HG02623 (cell line): ENCODE measurements at regions not wholly inside any gene's neighbourhood (a gene's known extent, or its start where the extent isn't known, plus 50 kb on each side); places are given as distances from the start of the nearest gene placed in this dataset.

Source experiments
- ATAC-seq: cut with Tn5 transposase; IDR thresholded peaks from one replicate; pipeline ENCODE4 v1.9.1; 2021; ENCODE audit warnings: moderate library complexity; ENCODE audit not compliant: unreplicated experiment

DNA sequence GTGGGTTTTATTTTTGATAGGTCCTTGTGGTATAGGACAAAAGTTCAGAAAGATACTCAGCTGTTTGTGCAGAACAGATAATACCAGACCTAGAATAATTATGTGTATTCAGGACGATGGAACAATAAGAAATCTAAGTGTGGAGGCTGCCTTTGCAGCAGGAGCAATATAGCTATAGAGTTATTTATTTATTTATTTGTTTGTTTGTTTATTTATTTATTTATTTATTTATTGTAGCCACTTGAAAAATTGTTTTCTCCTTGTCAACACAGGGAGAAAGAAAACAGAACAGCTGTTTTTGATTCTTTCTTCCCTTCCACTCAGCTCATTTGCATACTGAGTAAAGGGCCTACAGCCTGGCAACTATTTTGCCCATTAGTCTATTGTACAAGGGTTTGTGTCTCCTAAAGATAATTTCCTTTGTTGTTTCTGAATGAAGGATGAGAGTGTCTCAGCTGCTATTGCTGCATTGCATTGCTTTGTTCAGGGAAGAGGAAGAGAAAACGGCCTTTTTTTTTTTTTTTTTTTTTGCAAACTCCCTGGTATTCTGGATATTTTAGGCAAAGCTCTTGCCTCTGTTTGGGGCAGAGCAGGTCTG is 56.0 kb upstream of the ESX1 start:
- ATAC-seq: no peak

DNA sequence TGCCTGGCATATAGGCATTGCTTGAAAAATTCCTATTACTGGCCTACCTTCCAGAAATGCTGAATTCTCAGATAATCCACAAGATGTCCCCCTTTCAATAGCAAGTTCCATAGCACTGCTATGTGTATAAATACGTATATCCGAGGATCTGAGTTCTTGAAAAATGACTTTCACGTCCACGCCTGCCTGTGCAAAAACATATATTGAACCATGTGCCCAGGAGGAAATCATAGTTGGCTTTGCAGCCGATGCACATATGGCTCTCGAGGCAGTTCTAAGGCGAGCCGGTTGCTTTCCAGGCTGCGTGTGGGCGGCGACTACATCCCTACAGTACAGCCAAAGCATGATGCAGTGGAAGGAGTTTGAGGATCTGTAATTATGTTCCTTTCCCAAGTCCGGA is 55.4 kb upstream of the ESX1 start:
- no peak for ATAC-seq

DNA sequence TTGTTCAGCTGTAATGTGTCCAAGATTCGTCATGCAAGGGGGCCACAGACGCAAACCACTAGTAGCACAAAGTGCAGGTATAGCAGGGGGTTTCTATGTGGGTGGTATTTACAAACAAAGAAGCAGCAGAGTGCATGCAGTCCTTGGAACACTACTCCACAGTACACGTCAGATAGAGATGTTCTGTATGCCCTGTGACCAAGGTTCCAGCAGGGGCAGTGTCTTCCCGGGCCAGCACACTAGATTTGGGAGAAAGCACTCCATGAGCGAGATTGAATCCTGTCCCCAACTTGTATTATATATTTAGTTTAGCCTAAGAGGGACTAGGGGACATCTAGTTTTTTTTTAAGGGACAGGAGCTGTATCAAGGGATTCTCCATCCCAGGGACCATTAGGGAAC is 54.4 kb upstream of the ESX1 start:
- no peak for ATAC-seq

DNA sequence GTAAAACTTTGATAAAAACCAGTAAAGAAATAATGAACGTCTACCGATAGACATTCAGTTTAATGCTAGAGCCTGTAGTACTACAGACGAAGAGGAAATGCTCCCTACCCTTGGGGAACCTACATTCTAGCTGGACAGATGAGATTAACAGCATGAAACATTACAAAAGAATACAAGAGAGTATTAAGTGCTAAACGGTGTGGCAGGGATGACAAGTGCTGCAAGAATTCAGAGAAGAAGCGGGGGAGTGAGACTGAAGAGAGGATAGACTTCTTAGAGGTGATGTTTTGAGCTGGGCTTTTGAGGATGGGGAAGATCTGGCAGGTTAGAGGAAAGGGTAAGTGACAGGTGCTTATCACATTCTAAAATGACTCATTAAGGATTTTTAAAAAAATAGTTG is 52.6 kb upstream of the ESX1 start:
- ATAC-seq: no peak

DNA sequence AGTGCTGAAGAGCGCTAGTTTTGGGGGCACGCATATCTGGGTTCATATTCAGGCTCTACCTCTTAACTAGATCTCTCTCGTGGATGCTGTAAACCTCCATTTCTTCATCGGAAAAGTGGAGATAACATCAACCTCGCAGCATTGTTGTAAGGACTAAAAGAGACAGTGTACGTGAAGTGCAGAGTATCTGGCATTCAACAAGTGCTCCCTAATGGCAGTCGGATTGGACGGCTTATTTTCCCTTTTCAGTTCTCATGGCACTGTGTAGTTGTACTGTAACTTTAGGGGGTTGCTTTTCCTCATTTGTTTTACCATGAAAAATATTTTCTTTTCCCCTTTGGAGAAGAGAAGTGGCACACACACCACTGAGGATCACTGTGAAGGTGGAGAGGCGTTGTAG is 51.4 kb upstream of the ESX1 start:
- ATAC-seq: no peak
